Heart right ventricle (tissue), 16 donors: ENCODE measurements at regions not wholly inside any gene's neighbourhood (a gene's known extent, or its start where the extent isn't known, plus 50 kb on each side); places are given as distances from the start of the nearest gene placed in this dataset.

Experiments used
- ATAC-seq, 8 donors: fragments of 200-7000 bp; cut with Tn5 transposase; one replicate each; pipeline ENCODE4 v1.9.1; 2020; ENCODE audit warnings: mild to moderate bottlenecking in 8 of 8, moderate library complexity in 8 of 8, moderate number of reproducible peaks in 1 of 8
- DNase-seq, 2 donors: peaks; one replicate each; pipeline ENCODE4 v3.0.0-alpha.2; 2020
- H3K27ac ChIP-seq, 10 donors: fragments of 200-600 bp; sonication (generic) in 2 of 10; one replicate each; pipeline versions ENCODE4 v1.5.0 to v1.8.0; 2020 to 2022; ENCODE audit warnings: mild to moderate bottlenecking in 3 of 10
- H3K27me3 ChIP-seq, 7 donors: fragments of 200-600 bp; one replicate each; pipeline ENCODE4 v1.8.0; 2021 to 2022; ENCODE audit warnings: mild to moderate bottlenecking in 2 of 7
- H3K36me3 ChIP-seq, 9 donors: fragments of 200-600 bp; sonication (generic) in 1 of 9; one replicate each; pipeline versions ENCODE4 v1.5.0 to v1.8.0; 2020 to 2022; ENCODE audit warnings: mild to moderate bottlenecking in 2 of 9
- H3K4me1 ChIP-seq, 9 donors: fragments of 200-600 bp; sonication (generic) in 1 of 9; one replicate each; pipeline versions ENCODE4 v1.5.0 to v1.8.0; 2020 to 2022; ENCODE audit warnings: mild to moderate bottlenecking in 4 of 9
- H3K4me3 ChIP-seq, 10 donors: fragments of 200-600 bp; sonication (generic) in 2 of 10; one replicate each; pipeline versions ENCODE4 v1.5.0 to v1.8.0; 2020 to 2022; ENCODE audit warnings: mild to moderate bottlenecking in 7 of 10, moderate library complexity in 2 of 10
- H3K9me3 ChIP-seq, 11 donors: fragments of 200-600 bp in 10 of 11; sonication (generic) in 2 of 11; one replicate each; pipeline versions ENCODE4 v1.5.0 to v1.8.0; 2013 to 2022; ENCODE audit warnings: mild to moderate bottlenecking in 2 of 11, control low read depth in 1 of 11, moderate library complexity in 1 of 11
- CTCF ChIP-seq, 9 donors: fragments of 200-600 bp; sonication (generic) in 2 of 9; IDR thresholded peaks; one replicate each; pipeline versions ENCODE4 v1.5.0 to v1.8.0; 2021 to 2022; ENCODE audit warnings: antibody characterized with exemption in 9 of 9, mild to moderate bottlenecking in 5 of 9, moderate library complexity in 1 of 9
- WGBS, 2 donors: extraction: QIAGEN DNeasy Blood & Tissue Kit; methylation state at CpG; one replicate each; pipeline ENCODE4 v1.1.7; 2013; ENCODE audit warnings: inconsistent platforms in 1 of 2; 5-methylcytosine and 5-hydroxymethylcytosine counted together
- intact Hi-C, 10 donors: fragments of 100-400 bp; cut with DNase I; formaldehyde crosslinking; loops; one replicate each; pipeline versions ENCODE4 v1.11.1 to v1.14.2; 2022
- donor health status: Arrhythmogenic right ventricular cardiomyopathy.
- donor health status: ischemic (EF 13 %, LVEDD 7.1; RV severe dilation, severe dysfunction).
- donor health status: healthy with polysubstance abuse.
- donor health status: DM: no; HTN: yes; CAD: no.
- donor health status: DM: no; HTN: no; CAD: no.
- donor health status: ischemic (EF 25% LVEDD 6.9; RV normal size, moderate dysfunction).
- donor health status: ischemic (EF 25% LVEDD 5.7; RV mildly dilated, moderate dysfunction).
- donor health status: healthy.
- donor health status: DM: yes; HTN: yes; CAD: no.
- donor health status: Ischemic cardiomyopathy.
- donor health status: ischemic (EF 35%, LVEDD 5.7; RV mildly dilated, moderate dysfunction).
- donor health status: nonischemic (EF 11% LVEDD 7.7; RV severe dilation, severe dysfunction).
- donor health status: DM: yes; HTN: yes; CAD: no.
- donor health status: PGD.
- donor health status: ischemic (EF 29% LVEDD 5.4; RV normal size, mild dysfunction).
- donor health status: nonischemic (EF 23%, LVEDD 6.1; RV moderate dilation, normal function).

DNA sequence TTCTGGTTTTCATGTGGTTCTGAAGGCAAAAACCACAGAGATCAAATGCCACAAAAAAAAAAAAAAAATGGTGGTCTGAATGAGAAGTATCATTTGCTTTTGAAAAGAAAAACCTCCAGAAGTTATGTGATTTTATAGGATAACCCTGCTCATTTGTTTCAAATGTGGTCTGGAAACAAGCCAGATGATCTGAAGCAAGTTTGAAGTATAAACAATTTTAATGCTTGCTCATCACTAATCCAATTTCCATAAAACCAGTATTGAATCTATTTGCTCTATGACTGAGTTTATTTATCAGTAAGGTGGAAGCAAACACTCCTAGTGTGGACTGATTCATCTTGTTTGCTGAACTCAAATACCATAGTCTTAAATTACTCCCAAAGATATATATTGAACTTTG is 407.3 kb upstream of the FLRT2 start:
- ATAC-seq = no peak
- no peak for DNase-seq
- Histone ChIP-seq H3K27me3 (no peaks in the 10 kb centered on the region), H3K36me3 (no peaks in the 10 kb centered on the region), H3K4me1 (peaks cover 0 to 5% (median 0%) of the 10 kb centered on the region in 9 donors), H3K9me3 (no peaks in the 10 kb centered on the region), H3K4me3 (no peak overlapping the region), H3K27ac (no peak overlapping the region)
- no peak for TF ChIP-seq CTCF (IDR thresholded peaks at IDR 0.05)
- intact Hi-C loops = no loop called here

DNA sequence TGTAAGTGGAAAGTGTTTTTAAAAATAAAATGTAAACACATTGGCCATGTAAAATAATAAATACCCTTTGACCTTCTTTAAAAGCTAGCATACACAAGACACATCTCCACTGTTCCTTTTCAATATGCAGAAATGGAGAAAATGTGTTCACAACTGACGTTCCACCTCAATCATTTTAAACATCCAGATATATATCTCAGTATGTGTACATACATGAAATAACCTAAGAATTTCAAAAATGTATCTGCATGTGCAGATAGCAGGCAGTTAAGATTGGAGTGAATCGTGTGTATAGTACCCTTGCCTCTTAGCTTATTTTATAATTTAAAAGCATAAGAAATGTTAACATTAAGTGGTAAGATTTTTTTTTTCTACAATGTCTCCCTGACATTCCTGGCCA is 406.2 kb upstream of the FLRT2 start:
- TF ChIP-seq CTCF (IDR thresholded peaks at IDR 0.05) = no peak
- no peaks in the 10 kb centered on the region for H3K36me3 ChIP-seq
- DNase-seq (no peak), ATAC-seq (no peak)
- peaks cover 0 to 5% (median 0%) of the 10 kb centered on the region in 9 donors for H3K4me1 ChIP-seq
- no peaks in the 10 kb centered on the region for H3K27me3 ChIP-seq
- H3K9me3 ChIP-seq = no peaks in the 10 kb centered on the region
- intact Hi-C loops = no loop called here
- no peak overlapping the region for H3K27ac ChIP-seq
- H3K4me3 ChIP-seq = no peak overlapping the region
- WGBS, 2 donors = 82 to 88% methylated on average over 2 of the region's 2 CpGs

DNA sequence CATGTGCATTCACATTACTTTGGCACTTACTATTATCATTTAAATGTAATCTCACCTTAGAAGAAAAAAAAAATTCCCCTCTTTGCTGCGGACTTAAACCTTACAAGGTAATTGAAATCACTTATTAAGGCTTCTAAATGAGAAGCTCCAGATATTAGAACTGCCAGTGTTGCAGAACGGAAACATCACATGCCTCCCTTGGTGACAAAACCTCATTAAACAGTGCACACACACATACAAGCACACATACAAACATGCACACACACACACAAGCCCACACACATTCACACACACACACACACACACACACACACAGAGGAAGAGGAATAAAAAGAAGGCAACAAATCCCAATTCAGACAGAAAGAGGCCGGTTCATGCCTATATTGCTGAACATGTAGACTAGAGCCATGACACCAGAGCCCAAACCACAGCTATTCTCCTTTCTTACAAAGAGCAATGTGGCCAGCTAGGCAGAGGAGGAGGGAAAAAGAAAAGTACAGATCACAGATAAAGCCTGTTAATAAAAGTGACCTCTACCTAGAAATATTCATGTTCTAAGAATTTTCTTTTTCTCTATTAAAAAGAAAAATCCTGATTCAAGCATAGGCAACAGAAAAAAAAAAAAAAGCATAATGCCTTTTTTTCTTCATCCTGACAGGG is 405.2 kb upstream of the FLRT2 start:
- H3K4me1 ChIP-seq = peaks cover 0 to 5% (median 0%) of the 10 kb centered on the region in 9 donors
- H3K36me3 ChIP-seq = no peaks in the 10 kb centered on the region
- H3K27me3 ChIP-seq = no peaks in the 10 kb centered on the region
- H3K27ac ChIP-seq = no peak overlapping the region
- H3K4me3 ChIP-seq = no peak overlapping the region
- TF ChIP-seq CTCF (IDR thresholded peaks at IDR 0.05) = no peak
- ATAC-seq (no peak), DNase-seq (no peak)
- intact Hi-C loops = no loop called here
- 90% methylated on average over 3 of the region's 3 CpGs for WGBS, 2 donors
- H3K9me3 ChIP-seq = no peaks in the 10 kb centered on the region

- 73 to 77% methylated on average over 2 of the region's 2 CpGs for WGBS, 2 donors
- intact Hi-C loops = no loop called here
- no peak for ATAC-seq
Observed at GRCh38 chr14:85125291-85125670, 404.7 kb upstream of the FLRT2 start.

More at GRCh38 chr14:85125291-85125670, 404.7 kb upstream of the FLRT2 start:
- DNase-seq = no peak
- peaks cover 0 to 5% (median 0%) of the 10 kb centered on the region in 9 donors for H3K4me1 ChIP-seq
- no peaks in the 10 kb centered on the region for H3K9me3 ChIP-seq
- TF ChIP-seq CTCF (IDR thresholded peaks at IDR 0.05) = no peak
- H3K27me3 ChIP-seq = no peaks in the 10 kb centered on the region
- H3K4me3 ChIP-seq = no peak overlapping the region
- no peaks in the 10 kb centered on the region for H3K36me3 ChIP-seq
- H3K27ac ChIP-seq = no peak overlapping the region
